HCT116 (cell line): ENCODE measurements at regions not wholly inside any gene's neighbourhood (a gene's known extent, or its start where the extent isn't known, plus 50 kb on each side); places are given as distances from the start of the nearest gene placed in this dataset.

ENCODE experiments used
- ATAC-seq: fragments of 200-7000 bp; cut with Tn5 transposase; 2 replicates; pipeline ENCODE4 v1.9.1; 2020; ENCODE audit warnings: mild to moderate bottlenecking, moderate library complexity
- BruUV-seq: library from RNA; stranded (reverse); fragments of 400-500 nt; replicated peaks from 2 replicates; lab custom pipeline; 2021; lab: Mats Ljungman, UMichigan
- CTCF ChIA-PET: fragments of 300-600 bp; sonication (Branson Sonifier 250); formaldehyde crosslinking; loops from one replicate; lab custom pipeline; 2021; ENCODE audit warnings: antibody characterized with exemption; lab: Charles Lee
- POLR2A ChIA-PET: fragments of 300-600, 350-600 bp; sonication (Branson Sonifier 250); formaldehyde crosslinking; loops from one replicate; lab custom pipeline; 2021; ENCODE audit warnings: antibody characterized with exemption; lab: Charles Lee
- RAD21 ChIA-PET, 2 experiments: fragments of 300-600 bp; sonication (Branson Sonifier 250); formaldehyde crosslinking; loops; one replicate each; lab custom pipeline; 2023; ENCODE audit warnings: low total read pairs in 2 of 2; ENCODE audit not compliant: uncharacterized antibody in 2 of 2, unreplicated experiment in 2 of 2, low non-redundant PET in 1 of 2; lab: Charles Lee
- DNase-seq: peaks from one replicate; pipeline ENCODE4 v3.0.0-alpha.2; 2010; ENCODE audit warnings: low read depth, low spot score
- H2AFZ ChIP-seq: fragments of 200-600 bp; shearing (Covaris generic), sonication (generic); 2 replicates; pipeline ENCODE4 v1.6.1; 2017; ENCODE audit warnings: low read depth, mixed run types, mixed read lengths, antibody characterized with exemption, low read length; ENCODE audit not compliant: poor library complexity, severe bottlenecking
- H3K27ac ChIP-seq: 2 replicates; pipeline ENCODE4 v1.5.1; 2012; ENCODE audit warnings: low read depth, low read length
- H3K27me3 ChIP-seq: fragments of 200-600 bp; sonication (generic); 2 replicates; pipeline ENCODE4 v1.6.1; 2016; ENCODE audit warnings: mixed run types, low read length, mixed read lengths; ENCODE audit not compliant: insufficient read depth
- H3K36me3 ChIP-seq, 2 experiments: fragments of 200-500 bp in 1 of 2; fragments of 200-600 bp in 1 of 2; sonication (Bioruptor generic) in 1 of 2; sonication (generic) in 1 of 2; 2 replicates each; pipeline versions ENCODE4 v1.5.1 to v1.6.1; 2014 to 2016; ENCODE audit warnings: low read length in 2 of 2, inconsistent platforms in 1 of 2, mixed read lengths in 1 of 2, mixed run types in 1 of 2; ENCODE audit not compliant: insufficient read depth in 2 of 2, control insufficient read depth in 1 of 2
- H3K4me1 ChIP-seq, 2 experiments: fragments of 200-600 bp in 1 of 2; sonication (generic) in 1 of 2; 2 replicates each; pipeline versions ENCODE4 v1.5.1 to v1.6.1; 2012 to 2017; ENCODE audit warnings: low read length in 2 of 2, inconsistent platforms in 1 of 2, mild to moderate bottlenecking in 1 of 2, mixed read lengths in 1 of 2, mixed run types in 1 of 2, moderate library complexity in 1 of 2; ENCODE audit not compliant: insufficient read depth in 2 of 2, control insufficient read depth in 1 of 2
- H3K4me2 ChIP-seq: fragments of 200-600 bp; sonication (generic); 2 replicates; pipeline ENCODE4 v1.6.1; 2017; ENCODE audit warnings: mixed run types, low read length, mixed read lengths
- H3K4me3 ChIP-seq, 2 experiments: fragments of 200-600 bp in 1 of 2; sonication (generic) in 1 of 2; replicated peaks in 1 of 2; 2 replicates each; pipeline ENCODE4 v1.5.1; 2011 to 2016; ENCODE audit warnings: low read length in 2 of 2, control low read depth in 1 of 2, low read depth in 1 of 2, mild to moderate bottlenecking in 1 of 2, mixed read lengths in 1 of 2, mixed run types in 1 of 2
- H3K79me2 ChIP-seq: fragments of 200-600 bp; sonication (generic); 2 replicates; pipeline ENCODE4 v1.6.1; 2017; ENCODE audit warnings: mild to moderate bottlenecking, mixed run types, low read length, moderate library complexity, mixed read lengths; ENCODE audit not compliant: insufficient read depth
- H3K9ac ChIP-seq: fragments of 200-600 bp; sonication (generic); 2 replicates; pipeline ENCODE4 v1.6.1; 2016; ENCODE audit warnings: low read length, mixed read lengths
- H3K9me2 ChIP-seq: fragments of 200-600 bp; sonication (generic), shearing (Covaris generic); 2 replicates; pipeline ENCODE4 v1.6.1; 2017; ENCODE audit warnings: mixed run types, mild to moderate bottlenecking, moderate library complexity; ENCODE audit not compliant: insufficient read depth
- H3K9me3 ChIP-seq, 2 experiments: fragments of 200-500 bp in 1 of 2; fragments of 200-600 bp in 1 of 2; sonication (Bioruptor generic) in 1 of 2; sonication (generic) in 1 of 2; 2 replicates each; pipeline ENCODE4 v1.6.1; 2014 to 2017; ENCODE audit warnings: low read length in 2 of 2, mixed read lengths in 2 of 2, inconsistent platforms in 1 of 2, low read depth in 1 of 2, mild to moderate bottlenecking in 1 of 2, mixed run types in 1 of 2, moderate library complexity in 1 of 2; ENCODE audit not compliant: control insufficient read depth in 1 of 2, insufficient read depth in 1 of 2
- H4K20me1 ChIP-seq: fragments of 200-600 bp; sonication (generic), shearing (Covaris generic); 2 replicates; pipeline ENCODE4 v1.6.1; 2017; ENCODE audit warnings: mixed run types, mild to moderate bottlenecking, moderate library complexity; ENCODE audit not compliant: insufficient read depth
- CBX3 ChIP-seq: IDR thresholded peaks from 2 replicates; pipeline ENCODE4 v1.6.1; 2012; ENCODE audit warnings: low read depth
- ELF1 ChIP-seq: IDR thresholded peaks from 2 replicates; pipeline ENCODE4 v1.6.1; 2012; ENCODE audit warnings: low read depth, borderline replicate concordance
- JUND ChIP-seq: IDR thresholded peaks from 2 replicates; pipeline ENCODE4 v1.6.1; 2012
- POLR2AphosphoS5 ChIP-seq: IDR thresholded peaks from 2 replicates; pipeline ENCODE4 v1.6.1; 2011; ENCODE audit warnings: mild to moderate bottlenecking, low read depth, low read length, moderate library complexity
- SP1 ChIP-seq: IDR thresholded peaks from 2 replicates; pipeline ENCODE4 v1.6.1; 2012; ENCODE audit warnings: low read depth
- SRF ChIP-seq: IDR thresholded peaks from 2 replicates; pipeline ENCODE4 v1.6.1; 2012; ENCODE audit warnings: low read depth
- YY1 ChIP-seq: IDR thresholded peaks from 2 replicates; pipeline ENCODE4 v1.6.1; 2011; ENCODE audit warnings: low read length, low read depth, moderate library complexity, mild to moderate bottlenecking; ENCODE audit not compliant: insufficient replicate concordance; ENCODE audit errors: extremely low read depth
- ZNF274 ChIP-seq: fragments of 200-500 bp; sonication (Bioruptor generic); IDR thresholded peaks from 2 replicates; pipeline ENCODE4 v1.6.1; 2014; ENCODE audit warnings: mild to moderate bottlenecking, low read depth, low read length, inconsistent platforms
- intact Hi-C: fragments of 100-400 bp; cut with micrococcal nuclease; formaldehyde crosslinking; loops from 2 replicates; pipeline ENCODE4 v1.10.0; 2022
- TF ChIP-seq, protein P1 (sequence below): IDR thresholded peaks from 2 replicates; pipeline ENCODE4 v1.6.1; 2012
- TF ChIP-seq, protein P2 (sequence below), 3 experiments: fragments of 200-600 bp in 1 of 3; sonication (generic) in 1 of 3; IDR thresholded peaks in 2 of 3; conservative IDR thresholded peaks in 1 of 3; 2 replicates each; pipeline ENCODE4 v1.5.1; 2012 to 2017; ENCODE audit warnings: low read depth in 2 of 3, low read length in 2 of 3, antibody characterized with exemption in 1 of 3, borderline replicate concordance in 1 of 3, control low read depth in 1 of 3, mild to moderate bottlenecking in 1 of 3, mixed read lengths in 1 of 3, mixed run types in 1 of 3, moderate library complexity in 1 of 3; ENCODE audit not compliant: insufficient read depth in 1 of 3

- Histone ChIP-seq H4K20me1 (no peaks in the 10 kb centered on the region), H3K4me2 (no peak overlapping the region), H3K9me2 (no peaks in the 10 kb centered on the region), H3K36me3 (no peaks in the 10 kb centered on the region), H3K4me1 (no peaks in the 10 kb centered on the region), H3K79me2 (no peaks in the 10 kb centered on the region), H3K9ac (no peak overlapping the region), H3K4me3 (no peak overlapping the region), H3K27ac (no peak overlapping the region), H3K9me3 (no peaks in the 10 kb centered on the region), H3K27me3 (no peaks in the 10 kb centered on the region)
- POLR2A ChIA-PET = no interaction called here
- no peak for DNase-seq
- RAD21 ChIA-PET = no interaction called here
- CTCF ChIA-PET = no interaction called here
- no TSS peak for BruUV-seq
- intact Hi-C loops = loop anchor here (10.0 kb wide), 1 partner anchor 211 kb away; no protein-coding TSS in a partner anchor
- no peak for ATAC-seq
- TF ChIP-seq YY1 = no peak
- TF ChIP-seq SRF = no peak
- no peak for TF ChIP-seq POLR2AphosphoS5
- no peak for TF ChIP-seq CBX3
- TF ChIP-seq, protein P1, sequence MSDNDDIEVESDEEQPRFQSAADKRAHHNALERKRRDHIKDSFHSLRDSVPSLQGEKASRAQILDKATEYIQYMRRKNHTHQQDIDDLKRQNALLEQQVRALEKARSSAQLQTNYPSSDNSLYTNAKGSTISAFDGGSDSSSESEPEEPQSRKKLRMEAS = no peak
- no peak for TF ChIP-seq SP1
- TF ChIP-seq JUND = no peak
- TF ChIP-seq, protein P2, sequence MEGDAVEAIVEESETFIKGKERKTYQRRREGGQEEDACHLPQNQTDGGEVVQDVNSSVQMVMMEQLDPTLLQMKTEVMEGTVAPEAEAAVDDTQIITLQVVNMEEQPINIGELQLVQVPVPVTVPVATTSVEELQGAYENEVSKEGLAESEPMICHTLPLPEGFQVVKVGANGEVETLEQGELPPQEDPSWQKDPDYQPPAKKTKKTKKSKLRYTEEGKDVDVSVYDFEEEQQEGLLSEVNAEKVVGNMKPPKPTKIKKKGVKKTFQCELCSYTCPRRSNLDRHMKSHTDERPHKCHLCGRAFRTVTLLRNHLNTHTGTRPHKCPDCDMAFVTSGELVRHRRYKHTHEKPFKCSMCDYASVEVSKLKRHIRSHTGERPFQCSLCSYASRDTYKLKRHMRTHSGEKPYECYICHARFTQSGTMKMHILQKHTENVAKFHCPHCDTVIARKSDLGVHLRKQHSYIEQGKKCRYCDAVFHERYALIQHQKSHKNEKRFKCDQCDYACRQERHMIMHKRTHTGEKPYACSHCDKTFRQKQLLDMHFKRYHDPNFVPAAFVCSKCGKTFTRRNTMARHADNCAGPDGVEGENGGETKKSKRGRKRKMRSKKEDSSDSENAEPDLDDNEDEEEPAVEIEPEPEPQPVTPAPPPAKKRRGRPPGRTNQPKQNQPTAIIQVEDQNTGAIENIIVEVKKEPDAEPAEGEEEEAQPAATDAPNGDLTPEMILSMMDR (IDR thresholded peaks at IDR 0.05 in 2 of 3, conservative IDR thresholded peaks at IDR 0.05 in 1 of 3; ENCODE audit: borderline replicate concordance in 1 of 3, insufficient read depth in 1 of 3, low read depth in 2 of 3, low read length in 2 of 3) = no peak
- TF ChIP-seq ZNF274 = no peak
- TF ChIP-seq ELF1 = no peak
- TF ChIP-seq, all 23 proteins: peak for 0
- no peak overlapping the region for H2AFZ ChIP-seq
These were observed 545.1 kb downstream of the PLPP3 start for GRCh38 chr1:56034222-56034621.
